ENCODE measurements at regions not wholly inside any gene's neighbourhood (a gene's known extent, or its start where the extent isn't known, plus 50 kb on each side); places are given as distances from the start of the nearest gene placed in this dataset.

DNA sequence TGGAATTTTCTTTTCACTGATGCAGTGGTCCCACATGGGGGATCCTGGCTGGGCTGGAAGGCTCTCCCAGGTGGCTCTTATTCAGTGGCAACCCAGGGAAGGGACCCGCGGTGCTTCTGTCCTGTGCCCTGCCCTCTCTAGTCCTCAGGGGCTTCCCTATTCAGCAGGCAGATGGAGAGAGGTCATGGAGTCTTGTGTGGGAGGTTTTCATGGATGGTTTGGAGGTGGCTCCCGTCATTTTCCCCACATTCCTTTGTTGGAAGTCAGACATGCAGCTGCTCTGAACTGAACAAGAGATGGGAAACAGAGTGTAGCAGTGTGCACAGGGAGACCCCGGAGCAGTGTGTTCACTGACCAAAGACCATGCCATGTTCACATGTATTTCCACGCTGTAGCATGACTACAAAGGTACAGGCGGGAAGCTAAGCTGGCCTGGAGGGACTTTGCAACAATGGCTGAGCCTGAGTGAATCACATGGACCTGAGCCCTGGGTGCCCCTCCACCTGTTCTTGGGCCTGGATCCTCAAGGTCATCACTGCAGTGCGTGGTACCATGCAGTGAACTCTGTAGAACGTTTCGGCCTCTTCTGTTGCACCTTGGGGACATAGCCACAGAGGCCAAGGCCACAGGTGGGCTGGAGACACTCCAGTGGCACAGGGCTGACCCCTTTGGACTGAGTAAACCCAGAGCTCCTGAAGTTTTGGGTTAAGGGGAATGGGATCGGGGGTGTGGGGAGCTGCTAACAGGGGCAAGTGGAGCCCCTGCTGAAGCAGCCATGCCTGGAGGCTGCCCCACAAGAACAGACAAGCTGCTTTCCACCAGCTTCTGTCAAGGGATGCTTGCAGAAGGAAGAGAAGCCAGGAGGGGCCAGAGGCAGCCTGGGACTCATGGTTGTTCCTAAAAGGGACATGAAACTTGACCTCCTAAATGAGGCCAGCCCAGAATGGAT, 123.0 kb downstream of the ASB7 start:
- TF ChIP-seq CTCF (IDR thresholded peaks at IDR 0.05; ENCODE audit: borderline replicate concordance, control extremely low read depth, extremely low read depth, insufficient read depth, missing control alignments), result no peak
- peak; percentile 21 for DNase-seq (ENCODE audit: low spot score)
- in situ Hi-C loops (cut with MboI; ENCODE audit: low sequenced_read_pairs, unreplicated experiment), result no loop called here

DNA sequence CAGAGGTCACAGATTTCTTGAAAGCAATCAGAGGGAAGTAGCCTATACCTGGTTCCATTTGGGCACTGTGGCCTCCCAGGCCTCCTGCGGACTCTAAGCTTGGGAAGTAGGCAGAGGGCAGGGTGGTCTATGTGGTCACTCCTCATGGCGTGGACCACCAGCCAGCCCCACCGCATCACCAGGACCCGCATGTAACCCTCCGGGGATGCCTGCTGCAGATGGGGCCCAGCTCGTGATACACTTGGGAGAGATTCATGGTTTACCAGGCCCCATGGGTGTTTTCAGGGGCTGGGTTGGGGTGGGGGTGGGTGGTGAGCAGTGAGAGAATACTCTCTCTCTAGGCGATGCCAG, 123.7 kb downstream of the ASB7 start:
- in situ Hi-C loops (cut with MboI; ENCODE audit: low sequenced_read_pairs, unreplicated experiment), result no loop called here
- peak; percentile 15 for DNase-seq (ENCODE audit: low spot score)
- TF ChIP-seq CTCF (IDR thresholded peaks at IDR 0.05; ENCODE audit: borderline replicate concordance, control extremely low read depth, extremely low read depth, insufficient read depth, missing control alignments), result no peak

DNA sequence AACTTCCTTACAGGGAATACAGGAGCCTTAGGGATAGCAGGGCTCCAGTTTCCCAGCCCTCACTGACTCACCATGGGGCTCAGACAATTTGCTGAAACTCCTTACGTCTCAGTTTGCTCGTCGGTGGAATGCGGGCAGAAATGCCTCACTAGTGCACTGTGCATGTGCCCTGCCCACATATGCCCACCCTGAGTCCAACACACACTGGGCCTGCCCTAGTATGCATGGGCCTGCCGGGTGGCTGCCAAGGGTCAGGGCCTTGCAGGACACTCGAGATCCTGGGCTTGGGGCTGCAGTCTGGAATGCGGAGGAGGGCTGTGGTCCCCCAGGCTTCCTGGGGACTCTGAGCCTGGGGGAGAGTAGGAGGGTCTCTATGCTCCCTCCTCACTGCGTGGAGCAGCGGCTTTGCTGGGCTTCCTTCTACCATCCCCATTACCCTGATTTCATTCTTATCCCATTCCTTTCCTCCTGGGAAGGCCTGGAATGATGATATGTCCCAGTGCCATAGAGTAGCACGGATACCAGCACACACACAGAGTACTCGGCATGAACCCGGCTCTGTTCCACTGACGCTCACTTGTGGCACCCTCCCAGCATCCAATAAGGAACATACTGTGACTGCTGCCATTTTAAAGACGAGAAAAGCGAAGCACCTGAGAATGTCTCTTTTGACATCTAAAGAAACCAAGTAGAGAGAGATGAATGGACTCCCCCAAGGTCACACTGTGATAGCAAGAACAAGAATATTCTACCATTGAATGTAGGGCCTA, 124.2 kb downstream of the ASB7 start:
- no peak for TF ChIP-seq CTCF (IDR thresholded peaks at IDR 0.05; ENCODE audit: borderline replicate concordance, control extremely low read depth, extremely low read depth, insufficient read depth, missing control alignments)
- DNase-seq (ENCODE audit: low spot score), result peak; percentile 3
- in situ Hi-C loops (cut with MboI; ENCODE audit: low sequenced_read_pairs, unreplicated experiment), result no loop called here

GRCh38 chr15:100727291-100727851, 125.0 kb downstream of the ASB7 start:
- DNase-seq (ENCODE audit: low spot score), result peak; percentile 10
- no peak for TF ChIP-seq CTCF (IDR thresholded peaks at IDR 0.05; ENCODE audit: borderline replicate concordance, control extremely low read depth, extremely low read depth, insufficient read depth, missing control alignments)

DNA sequence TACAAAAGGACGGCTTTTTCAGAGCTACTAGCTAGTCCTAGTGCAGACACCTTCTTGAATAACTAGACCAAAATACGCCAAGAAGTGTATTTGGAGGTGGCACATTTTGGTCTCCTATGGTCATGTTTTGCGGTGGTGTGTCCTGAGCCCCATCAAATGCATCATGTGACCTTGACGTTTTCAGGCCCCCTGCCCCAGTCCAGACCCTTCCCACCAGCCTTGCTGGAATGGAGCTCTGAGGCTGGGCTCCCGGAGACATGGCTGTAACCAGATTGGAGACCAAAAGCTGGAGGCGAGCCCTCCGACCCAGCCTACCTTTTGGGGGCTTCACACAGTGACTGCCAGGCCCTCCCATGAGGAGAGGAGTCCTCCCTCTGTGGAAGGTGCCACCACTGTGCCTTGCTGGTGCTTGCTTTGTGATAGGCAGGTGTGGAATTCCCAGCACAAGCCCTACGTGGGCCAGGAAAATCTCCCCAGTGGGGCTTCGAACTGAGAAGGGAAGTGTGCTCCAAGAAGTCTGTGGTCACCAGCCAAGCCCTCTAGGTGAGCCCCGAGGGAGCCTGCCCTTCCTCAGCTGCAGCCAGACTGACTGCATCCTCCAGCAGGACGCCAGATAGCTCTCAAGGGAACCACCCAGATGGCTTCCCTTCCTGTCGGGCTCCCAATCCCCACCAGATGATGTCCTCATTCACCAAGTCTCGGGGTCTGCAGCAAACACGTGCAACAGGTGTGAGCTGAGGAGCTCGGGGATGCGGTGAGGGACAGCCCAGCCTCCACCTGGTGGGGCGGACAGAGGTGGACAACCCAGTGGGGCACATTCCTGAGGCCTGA, 126.2 kb downstream of the ASB7 start:
- DNase-seq (ENCODE audit: low spot score), result peak; percentile 6
- no peak for TF ChIP-seq CTCF (IDR thresholded peaks at IDR 0.05; ENCODE audit: borderline replicate concordance, control extremely low read depth, extremely low read depth, insufficient read depth, missing control alignments)
- in situ Hi-C loops (cut with MboI; ENCODE audit: low sequenced_read_pairs, unreplicated experiment), result no loop called here

More at GRCh38 chr15:100727291-100727851, 125.0 kb downstream of the ASB7 start:
- in situ Hi-C loops (cut with MboI; ENCODE audit: low sequenced_read_pairs, unreplicated experiment), result no loop called here

- in situ Hi-C loops (cut with MboI; ENCODE audit: low sequenced_read_pairs, unreplicated experiment), result no loop called here
- no peak for TF ChIP-seq CTCF (IDR thresholded peaks at IDR 0.05; ENCODE audit: borderline replicate concordance, control extremely low read depth, extremely low read depth, insufficient read depth, missing control alignments)
- no peak for DNase-seq (ENCODE audit: low spot score)
Measured at GRCh38 chr15:100729461-100729860, 127.1 kb downstream of the ASB7 start.

Data from GM13976 (cell line).